ENCODE measurements at regions not wholly inside any gene's neighbourhood (a gene's known extent, or its start where the extent isn't known, plus 50 kb on each side); places are given as distances from the start of the nearest gene placed in this dataset.
"Not testable (repeated sequence)": the region's sequence is repeated elsewhere in the genome, so short reads cannot be mapped to it uniquely, and the experiment has no call there.

- TF ChIP-seq CTCF (IDR thresholded peaks at IDR 0.05; ENCODE audit: low read depth, low read length, missing input control), result no peak
- no peak for TF ChIP-seq RXRA (IDR thresholded peaks at IDR 0.05)
Measured at GRCh38 chr3:109696932-109697331, 359.6 kb upstream of the DPPA4 start (continued).

- Histone ChIP-seq H3K36me3 (ENCODE audit: control insufficient read depth in 4 of 4, insufficient read depth in 3 of 4, low read depth in 1 of 4, low read length in 3 of 4) (no peaks in the 10 kb centered on the region), H3K27ac (ENCODE audit: low read depth in 1 of 2, low read length in 2 of 2) (no peak overlapping the region), H3K4me1 (ENCODE audit: control insufficient read depth in 4 of 4, insufficient read depth in 4 of 4, low read length in 3 of 4) (no peaks in the 10 kb centered on the region), H3K9ac (ENCODE audit: low read depth in 1 of 2, low read length in 2 of 2) (no peak overlapping the region), H3K9me3 (ENCODE audit: control insufficient read depth in 4 of 4, low read length in 3 of 4) (no peaks in the 10 kb centered on the region), H3K27me3 (ENCODE audit: control insufficient read depth in 4 of 4, insufficient read depth in 4 of 4, low read length in 3 of 4) (no peaks in the 10 kb centered on the region), H3K4me3 (ENCODE audit: low read depth in 1 of 3, low read length in 3 of 3) (no peak overlapping the region)
- no peak for DNase-seq (ENCODE audit: low spot score)
- TF ChIP-seq SP1 (IDR thresholded peaks at IDR 0.05) (no peak), FOXA1 (IDR thresholded peaks at IDR 0.05) (no peak), ZBTB33 (IDR thresholded peaks at IDR 0.05) (no peak), FOXA2 (IDR thresholded peaks at IDR 0.05) (no peak), EGR1 (IDR thresholded peaks at IDR 0.05; ENCODE audit: low read depth in 2 of 2) (no peak), CTCF (IDR thresholded peaks at IDR 0.05; ENCODE audit: low read depth, low read length, missing input control) (no peak), ATF3 (IDR thresholded peaks at IDR 0.05) (no peak), GABPA (IDR thresholded peaks at IDR 0.05 in 1 of 2, conservative IDR thresholded peaks at IDR 0.05 in 1 of 2) (no peak), HNF4G (IDR thresholded peaks at IDR 0.05) (no peak), HNF4A (conservative IDR thresholded peaks at IDR 0.05) (no peak), NR2F2 (IDR thresholded peaks at IDR 0.05) (no peak), MAX (IDR thresholded peaks at IDR 0.05) (no peak), JUND (IDR thresholded peaks at IDR 0.05) (no peak), YY1 (IDR thresholded peaks at IDR 0.05) (no peak)
- 52% methylated on average over 1 of the region's 1 CpG for WGBS
Measured at GRCh38 chr3:109702252-109702651, 364.9 kb upstream of the DPPA4 start.

GRCh38 chr3:109702976-109703375 is 365.6 kb upstream of the DPPA4 start:
- TF ChIP-seq CTCF (IDR thresholded peaks at IDR 0.05; ENCODE audit: low read depth, low read length, missing input control), result no peak
- no peak overlapping the region for H3K4me3 ChIP-seq (ENCODE audit: low read depth in 1 of 3, low read length in 3 of 3)
- H3K27ac ChIP-seq (ENCODE audit: low read depth in 1 of 2, low read length in 2 of 2), result no peak overlapping the region
- no peaks in the 10 kb centered on the region for H3K9me3 ChIP-seq (ENCODE audit: control insufficient read depth in 4 of 4, low read length in 3 of 4)
- H3K36me3 ChIP-seq (ENCODE audit: control insufficient read depth in 4 of 4, insufficient read depth in 3 of 4, low read depth in 1 of 4, low read length in 3 of 4), result no peaks in the 10 kb centered on the region
- WGBS, result 78% methylated on average over 2 of the region's 2 CpGs
- H3K27me3 ChIP-seq (ENCODE audit: control insufficient read depth in 4 of 4, insufficient read depth in 4 of 4, low read length in 3 of 4), result no peaks in the 10 kb centered on the region
- no peak for DNase-seq (ENCODE audit: low spot score)
- no peak overlapping the region for H3K9ac ChIP-seq (ENCODE audit: low read depth in 1 of 2, low read length in 2 of 2)
- no peaks in the 10 kb centered on the region for H3K4me1 ChIP-seq (ENCODE audit: control insufficient read depth in 4 of 4, insufficient read depth in 4 of 4, low read length in 3 of 4)

GRCh38 chr3:109705133-109705532 is 367.8 kb upstream of the DPPA4 start:
- not testable (repeated sequence) for DNase-seq (ENCODE audit: low spot score); H3K27me3 ChIP-seq (ENCODE audit: control insufficient read depth in 4 of 4, insufficient read depth in 4 of 4, low read length in 3 of 4)
- WGBS, result 86% methylated on average over 1 of the region's 1 CpG

More at GRCh38 chr3:109705133-109705532, 367.8 kb upstream of the DPPA4 start:
- H3K36me3 ChIP-seq (ENCODE audit: control insufficient read depth in 4 of 4, insufficient read depth in 3 of 4, low read depth in 1 of 4, low read length in 3 of 4); H3K4me3 ChIP-seq (ENCODE audit: low read depth in 1 of 3, low read length in 3 of 3); H3K9ac ChIP-seq (ENCODE audit: low read depth in 1 of 2, low read length in 2 of 2); H3K9me3 ChIP-seq (ENCODE audit: control insufficient read depth in 4 of 4, low read length in 3 of 4); H3K4me1 ChIP-seq (ENCODE audit: control insufficient read depth in 4 of 4, insufficient read depth in 4 of 4, low read length in 3 of 4); H3K27ac ChIP-seq (ENCODE audit: low read depth in 1 of 2, low read length in 2 of 2): not testable (repeated sequence)
